ENCODE measurements at regions not wholly inside any gene's neighbourhood (a gene's known extent, or its start where the extent isn't known, plus 50 kb on each side); places are given as distances from the start of the nearest gene placed in this dataset.
"Not testable (repeated sequence)": the region's sequence is repeated elsewhere in the genome, so short reads cannot be mapped to it uniquely, and the experiment has no call there.

GRCh38 chr5:38621840-38622437 lies 65.5 kb upstream of the LIFR start:
- H3K27ac ChIP-seq: no peak overlapping the region
- H3K4me2 ChIP-seq: no peak overlapping the region
- H3K9me3 ChIP-seq: peaks cover 23% of the 10 kb centered on the region
- H4K20me1 ChIP-seq: no peaks in the 10 kb centered on the region
- no peaks in the 10 kb centered on the region for H3K4me1 ChIP-seq
- no peaks in the 10 kb centered on the region for H3K27me3 ChIP-seq
- no peak for TF ChIP-seq Cebpa-rat (IDR thresholded peaks at IDR 0.05)
- no peak overlapping the region for H3K4me3 ChIP-seq
- no peaks in the 10 kb centered on the region for H3K36me3 ChIP-seq
- H3K9ac ChIP-seq: no peak overlapping the region

- Histone ChIP-seq H4K20me1 (no peaks in the 10 kb centered on the region), H3K4me3 (no peak overlapping the region)
- no peak for TF ChIP-seq Cebpa-rat (IDR thresholded peaks at IDR 0.05)
Observed at GRCh38 chr5:38622723-38623129, 66.3 kb upstream of the LIFR start.

GRCh38 chr5:38624541-38624940 lies 68.1 kb upstream of the LIFR start:
- H3K4me1 ChIP-seq, H3K9ac ChIP-seq, H3K4me2 ChIP-seq, H3K4me3 ChIP-seq, H3K36me3 ChIP-seq, H3K27me3 ChIP-seq, H4K20me1 ChIP-seq, H3K9me3 ChIP-seq, H3K27ac ChIP-seq: not testable (repeated sequence)

More at GRCh38 chr5:38622723-38623129, 66.3 kb upstream of the LIFR start:
- no peak overlapping the region for H3K4me2 ChIP-seq
- H3K27me3 ChIP-seq: no peaks in the 10 kb centered on the region
- no peaks in the 10 kb centered on the region for H3K36me3 ChIP-seq
- no peak overlapping the region for H3K9ac ChIP-seq
- H3K9me3 ChIP-seq: peaks cover 22% of the 10 kb centered on the region
- H3K27ac ChIP-seq: no peak overlapping the region
- H3K4me1 ChIP-seq: no peaks in the 10 kb centered on the region

- not testable (repeated sequence) for H3K4me1 ChIP-seq, H3K4me2 ChIP-seq, H3K27ac ChIP-seq, H4K20me1 ChIP-seq, H3K27me3 ChIP-seq, H3K9ac ChIP-seq, H3K4me3 ChIP-seq, H3K36me3 ChIP-seq
- H3K9me3 ChIP-seq: peaks cover 18% of the 10 kb centered on the region
Observed at GRCh38 chr5:38631376-38631775, 74.9 kb upstream of the LIFR start.

GRCh38 chr5:38634568-38635369 lies 78.3 kb upstream of the LIFR start:
- TF ChIP-seq Cebpa-rat (IDR thresholded peaks at IDR 0.05): no peak
- Histone ChIP-seq H3K4me2 (no peak overlapping the region), H3K4me1 (no peaks in the 10 kb centered on the region), H4K20me1 (no peaks in the 10 kb centered on the region), H3K9ac (no peak overlapping the region), H3K27me3 (no peaks in the 10 kb centered on the region), H3K27ac (no peak overlapping the region), H3K4me3 (no peak overlapping the region), H3K36me3 (no peaks in the 10 kb centered on the region), H3K9me3 (peaks cover 18% of the 10 kb centered on the region)

GRCh38 chr5:38636626-38637025 lies 80.2 kb upstream of the LIFR start:
- no peak overlapping the region for H3K27ac ChIP-seq
- no peak overlapping the region for H3K4me2 ChIP-seq
- no peak overlapping the region for H3K4me3 ChIP-seq
- H3K27me3 ChIP-seq: no peaks in the 10 kb centered on the region
- no peaks in the 10 kb centered on the region for H3K36me3 ChIP-seq
- no peaks in the 10 kb centered on the region for H4K20me1 ChIP-seq
- no peak for TF ChIP-seq Cebpa-rat (IDR thresholded peaks at IDR 0.05)
- H3K9me3 ChIP-seq: peaks cover 15% of the 10 kb centered on the region
- H3K9ac ChIP-seq: no peak overlapping the region
- H3K4me1 ChIP-seq: no peaks in the 10 kb centered on the region

- no peak for TF ChIP-seq Cebpa-rat (IDR thresholded peaks at IDR 0.05)
- no peak overlapping the region for H3K27ac ChIP-seq
- no peak overlapping the region for H3K4me2 ChIP-seq
- no peaks in the 10 kb centered on the region for H4K20me1 ChIP-seq
- H3K9me3 ChIP-seq: no peaks in the 10 kb centered on the region
- H3K36me3 ChIP-seq: no peaks in the 10 kb centered on the region
- no peaks in the 10 kb centered on the region for H3K4me1 ChIP-seq
- no peaks in the 10 kb centered on the region for H3K27me3 ChIP-seq
- H3K4me3 ChIP-seq: no peak overlapping the region
- no peak overlapping the region for H3K9ac ChIP-seq
Observed at GRCh38 chr5:38638656-38639055, 82.2 kb upstream of the LIFR start.

- Histone ChIP-seq H3K9me3 (no peaks in the 10 kb centered on the region), H3K4me3 (no peak overlapping the region), H3K27me3 (no peaks in the 10 kb centered on the region), H4K20me1 (no peaks in the 10 kb centered on the region), H3K9ac (no peak overlapping the region), H3K36me3 (no peaks in the 10 kb centered on the region), H3K4me1 (no peaks in the 10 kb centered on the region), H3K4me2 (no peak overlapping the region), H3K27ac (no peak overlapping the region)
- no peak for TF ChIP-seq Cebpa-rat (IDR thresholded peaks at IDR 0.05)
Observed at GRCh38 chr5:38639377-38640358, 83.2 kb upstream of the LIFR start.

- Histone ChIP-seq H3K9ac (no peak overlapping the region), H3K4me2 (no peak overlapping the region), H3K36me3 (no peaks in the 10 kb centered on the region), H4K20me1 (no peaks in the 10 kb centered on the region), H3K27ac (no peak overlapping the region), H3K27me3 (no peaks in the 10 kb centered on the region), H3K4me3 (no peak overlapping the region), H3K4me1 (no peaks in the 10 kb centered on the region), H3K9me3 (no peaks in the 10 kb centered on the region)
- TF ChIP-seq Cebpa-rat (IDR thresholded peaks at IDR 0.05): no peak
Observed at GRCh38 chr5:38641003-38641402, 84.6 kb upstream of the LIFR start.
